SIG-M5 treated with dmso at 0.1 percent for 504 hours (cell line): ENCODE measurements at regions not wholly inside any gene's neighbourhood (a gene's known extent, or its start where the extent isn't known, plus 50 kb on each side); places are given as distances from the start of the nearest gene placed in this dataset.

Source experiments
- DNase-seq: peaks from one replicate; lab custom pipeline; 2025; ENCODE audit not compliant: unreplicated experiment; lab: John Stamatoyannopoulos, UW

- no peak for DNase-seq
These were observed 150.6 kb downstream of the KCNA5 start for GRCh38 chr12:5194306-5194705.

DNA sequence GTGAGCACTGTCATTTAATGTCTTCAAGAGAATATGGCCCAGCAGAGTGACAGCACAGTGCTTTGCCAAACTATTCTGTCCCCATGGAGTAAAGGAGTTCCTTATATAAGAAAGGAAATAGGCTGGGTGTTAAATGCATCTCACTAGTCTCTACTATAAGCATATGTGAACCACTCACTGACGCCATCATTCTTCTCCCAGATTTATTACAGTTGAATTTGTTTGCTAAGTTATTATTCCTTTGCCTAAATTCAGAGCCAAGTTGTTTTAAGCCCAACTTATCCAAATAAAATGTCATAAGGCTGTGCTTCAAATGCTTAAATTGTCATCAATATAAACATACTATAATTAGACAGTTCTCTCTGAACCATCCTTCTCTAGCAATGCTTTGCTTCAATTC is 151.6 kb downstream of the KCNA5 start:
- DNase-seq = no peak

DNA sequence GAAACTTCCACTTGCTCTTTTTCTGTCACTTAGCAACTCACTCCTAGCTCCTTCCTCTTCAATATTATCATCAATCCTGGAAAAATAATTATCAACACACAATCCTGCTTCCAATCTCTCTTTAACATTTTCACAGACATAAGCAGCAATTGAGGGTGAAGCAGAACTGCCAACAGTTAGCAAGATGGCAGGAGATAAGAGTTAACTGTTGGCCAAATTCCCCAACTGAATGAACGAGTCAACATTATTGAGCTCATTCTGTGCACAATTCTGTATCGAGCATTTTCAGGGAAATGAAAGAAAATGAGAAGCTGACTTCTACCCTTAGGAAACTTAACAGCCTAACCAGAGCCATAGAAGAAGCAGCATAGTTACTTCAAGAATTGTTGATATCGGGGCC is 152.0 kb downstream of the KCNA5 start:
- no peak for DNase-seq

DNA sequence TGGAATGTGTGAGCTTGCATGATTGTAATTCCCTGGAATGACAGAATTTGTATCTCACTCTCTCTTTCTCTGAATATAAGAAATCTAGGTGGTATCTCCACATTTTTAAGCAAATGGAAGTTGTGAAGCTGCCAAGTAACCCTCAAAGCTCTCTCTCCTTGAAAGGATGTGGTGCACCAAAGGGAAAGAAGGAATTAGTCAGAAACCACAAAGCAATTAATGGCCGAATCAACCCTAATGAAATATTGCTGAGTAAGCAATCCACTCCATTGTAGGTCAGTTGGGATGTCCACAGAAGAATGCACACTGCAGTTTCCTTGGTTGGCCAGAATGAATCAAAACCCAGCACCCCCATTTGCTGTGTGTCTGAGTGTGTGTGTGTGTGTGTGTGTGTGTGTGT is 153.5 kb downstream of the KCNA5 start:
- DNase-seq = no peak

GRCh38 chr12:5197656-5198055 is 154.0 kb downstream of the KCNA5 start:
- no peak for DNase-seq

- no peak for DNase-seq
These were observed 156.8 kb downstream of the KCNA5 start for GRCh38 chr12:5200278-5201087.

DNA sequence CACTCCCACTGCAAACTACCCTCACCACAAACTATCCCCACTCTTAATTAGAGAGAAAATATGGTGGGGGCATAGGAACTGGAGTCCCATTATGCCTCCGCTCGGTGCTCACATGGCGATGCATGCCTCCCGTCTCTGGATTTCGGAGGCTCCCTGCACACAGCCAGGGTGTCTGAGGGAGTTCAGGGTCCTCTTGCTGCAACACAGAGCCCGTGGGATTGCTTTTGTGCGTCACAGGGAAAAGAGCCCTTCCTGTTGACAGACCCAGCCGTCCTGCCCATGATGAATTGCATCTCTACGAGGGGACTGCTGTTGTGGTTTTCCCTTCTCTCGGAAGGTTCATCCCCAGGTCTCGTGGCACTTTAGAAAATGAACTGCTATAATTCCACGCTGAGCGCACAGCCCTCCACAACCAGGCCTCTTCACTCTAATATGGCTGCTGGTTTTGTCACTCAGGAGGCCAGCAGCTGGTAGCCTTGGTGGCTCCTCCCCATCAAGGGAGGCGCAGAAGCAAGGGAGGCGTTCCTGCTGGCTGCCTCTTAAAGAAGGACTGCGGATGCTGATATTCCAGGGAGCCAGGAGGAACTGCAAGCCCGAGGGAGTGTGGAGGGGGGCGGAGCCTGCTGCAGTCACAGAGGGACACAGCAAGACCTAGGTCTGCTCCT is 158.0 kb downstream of the KCNA5 start:
- DNase-seq = no peak

GRCh38 chr12:5203274-5203673 is 159.6 kb downstream of the KCNA5 start:
- DNase-seq = no peak

GRCh38 chr12:5203720-5204119 is 160.0 kb downstream of the KCNA5 start:
- DNase-seq = no peak

GRCh38 chr12:5204271-5204670 is 160.6 kb downstream of the KCNA5 start:
- no peak for DNase-seq

DNA sequence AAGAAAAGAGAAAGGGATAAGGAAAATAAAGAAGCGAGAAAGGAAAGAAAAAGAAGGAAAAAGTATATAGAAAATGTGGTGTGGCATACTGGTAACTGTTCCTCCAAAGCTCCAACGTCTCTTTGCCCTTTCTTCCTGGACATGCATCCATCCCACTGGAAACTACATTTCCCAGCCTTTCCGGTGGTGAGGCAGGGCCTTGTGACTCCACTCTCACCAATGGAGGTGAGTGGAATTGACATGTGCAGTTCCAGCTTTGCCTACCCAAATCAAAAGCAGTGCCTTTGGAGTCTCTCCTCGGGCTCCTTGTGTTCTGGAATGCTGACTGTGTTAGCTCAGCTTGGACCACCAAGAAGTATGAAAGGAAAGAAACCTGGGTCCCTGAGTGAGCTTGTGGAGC is 161.2 kb downstream of the KCNA5 start:
- DNase-seq = no peak

- DNase-seq = no peak
These were observed 162.9 kb downstream of the KCNA5 start for GRCh38 chr12:5206401-5207175.

DNA sequence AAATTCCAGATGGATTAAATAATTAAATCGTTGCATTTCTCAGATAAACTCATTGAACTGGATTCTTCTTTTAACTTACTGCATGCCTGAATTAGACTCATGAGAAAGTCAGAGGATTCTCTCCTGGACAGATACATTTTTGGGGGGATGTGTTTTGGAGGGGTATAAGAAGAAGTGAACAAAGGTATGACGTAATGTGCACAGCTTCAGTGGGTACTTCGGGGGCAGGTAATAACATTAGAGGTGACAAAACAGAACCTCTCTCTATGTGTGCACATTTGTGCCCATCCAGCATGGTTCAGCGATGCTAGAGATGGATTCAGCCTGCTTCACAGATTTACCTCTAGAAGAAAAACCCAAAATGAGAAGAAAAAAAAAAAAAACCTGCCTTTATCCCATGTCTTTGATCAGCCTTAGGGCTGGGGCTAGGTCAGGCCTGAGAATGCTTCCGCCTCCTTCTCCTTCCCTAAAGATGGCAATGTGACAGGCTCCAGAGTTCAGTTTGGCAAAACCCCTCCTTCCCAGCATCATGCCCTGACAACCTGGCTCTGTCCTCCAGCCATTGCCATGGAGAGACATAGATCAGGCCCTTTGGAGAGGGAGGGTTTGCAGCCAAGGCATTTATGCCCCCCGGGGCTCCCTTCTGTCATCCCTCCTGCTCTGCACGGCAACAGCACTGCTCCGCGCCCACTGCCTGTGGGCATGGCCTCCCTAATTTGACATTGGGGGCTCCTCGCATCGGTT is 166.7 kb downstream of the KCNA5 start:
- DNase-seq = no peak

GRCh38 chr12:5210923-5211290 is 167.2 kb downstream of the KCNA5 start:
- no peak for DNase-seq

DNA sequence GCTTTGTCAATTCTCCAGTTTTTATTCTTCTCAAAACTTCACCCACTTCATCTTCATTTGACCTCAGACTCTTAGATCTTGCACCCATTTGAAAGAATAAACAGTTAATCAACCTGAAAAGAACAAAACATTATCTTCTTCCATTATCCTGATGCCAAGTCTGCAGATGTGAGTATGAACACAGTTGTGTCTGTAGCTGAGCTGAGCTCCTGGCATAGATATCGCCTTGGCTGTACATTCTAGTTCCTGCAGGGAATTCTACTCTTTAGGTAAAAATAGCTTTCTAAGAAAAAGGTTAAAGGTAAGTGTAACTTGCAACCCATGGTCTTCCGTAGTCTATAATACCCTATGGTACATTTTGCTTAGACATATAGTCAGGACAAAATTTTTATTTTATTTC is 169.7 kb downstream of the KCNA5 start:
- no peak for DNase-seq

DNA sequence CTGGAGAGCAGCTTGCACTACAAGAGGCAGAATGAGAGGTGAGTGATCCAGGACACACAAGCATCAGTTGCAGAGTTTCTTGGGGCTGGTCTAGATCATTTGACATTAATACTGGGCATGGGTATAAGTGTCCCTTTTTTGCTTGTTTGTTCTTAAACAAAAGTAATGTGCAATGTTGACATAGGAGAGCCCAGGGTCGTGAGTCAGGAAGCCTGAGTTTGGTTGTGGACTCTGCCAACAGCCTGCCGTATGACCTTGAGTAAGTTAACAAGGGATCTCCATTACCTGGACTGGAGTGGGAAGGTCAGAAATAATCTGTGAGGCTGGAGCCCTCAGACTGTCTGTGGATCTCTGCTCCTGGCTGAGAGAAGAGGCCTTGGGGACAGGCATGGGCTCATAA is 170.3 kb downstream of the KCNA5 start:
- no peak for DNase-seq

DNA sequence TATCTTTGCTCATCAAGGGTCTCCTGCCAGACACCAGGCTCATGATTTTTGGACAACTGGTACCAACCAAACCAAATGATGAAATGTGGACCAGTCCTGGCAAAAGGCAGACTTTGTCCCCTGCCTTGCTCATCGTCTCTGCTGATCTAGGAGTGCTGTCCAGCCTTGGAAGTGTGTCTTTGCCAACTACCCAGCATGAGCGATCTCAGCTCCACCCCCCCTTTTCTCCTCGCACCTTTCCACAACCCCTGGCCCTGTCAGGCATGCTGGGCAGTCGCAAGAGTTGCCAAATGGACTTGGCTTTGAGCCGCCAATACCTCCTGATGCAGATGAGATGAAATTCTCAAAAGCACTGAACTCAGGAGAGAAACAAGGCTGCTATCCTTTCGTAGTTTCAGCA is 174.3 kb downstream of the KCNA5 start:
- no peak for DNase-seq

GRCh38 chr12:5220099-5220498 is 176.4 kb downstream of the KCNA5 start:
- no peak for DNase-seq

- no peak for DNase-seq
These were observed 177.2 kb downstream of the KCNA5 start for GRCh38 chr12:5220835-5221234.

DNA sequence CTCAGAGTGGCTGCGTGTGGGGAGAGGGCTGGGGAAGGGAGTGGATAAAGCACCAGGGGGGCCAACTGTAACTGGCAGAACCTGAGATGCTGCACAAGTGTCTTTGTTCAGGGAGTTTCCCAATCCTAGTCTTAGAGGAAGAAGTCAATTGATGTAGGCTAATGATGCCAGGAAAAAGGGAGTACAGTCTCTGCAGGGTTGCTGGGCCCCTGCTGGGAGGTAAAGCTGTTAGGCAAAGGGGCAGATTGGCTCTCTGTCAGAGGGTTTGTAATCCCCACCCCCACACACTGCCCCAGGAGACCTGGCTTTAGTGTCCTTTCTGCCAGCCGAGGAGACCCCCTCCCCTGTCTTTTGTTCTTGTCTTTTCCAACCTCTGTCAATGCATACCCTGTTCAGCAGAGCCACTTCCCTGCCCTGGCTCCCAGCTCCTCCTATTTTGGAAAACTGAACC is 178.4 kb downstream of the KCNA5 start:
- DNase-seq = no peak

- no peak for DNase-seq
These were observed 179.1 kb downstream of the KCNA5 start for GRCh38 chr12:5222729-5223128.
